HG03045 (cell line): ENCODE measurements at regions not wholly inside any gene's neighbourhood (a gene's known extent, or its start where the extent isn't known, plus 50 kb on each side); places are given as distances from the start of the nearest gene placed in this dataset.
"Not testable (repeated sequence)": the region's sequence is repeated elsewhere in the genome, so short reads cannot be mapped to it uniquely, and the experiment has no call there.

Source experiments
- ATAC-seq: cut with Tn5 transposase; IDR thresholded peaks from one replicate; pipeline ENCODE4 v1.9.1; 2021; ENCODE audit warnings: mild to moderate bottlenecking, moderate library complexity; ENCODE audit not compliant: unreplicated experiment

DNA sequence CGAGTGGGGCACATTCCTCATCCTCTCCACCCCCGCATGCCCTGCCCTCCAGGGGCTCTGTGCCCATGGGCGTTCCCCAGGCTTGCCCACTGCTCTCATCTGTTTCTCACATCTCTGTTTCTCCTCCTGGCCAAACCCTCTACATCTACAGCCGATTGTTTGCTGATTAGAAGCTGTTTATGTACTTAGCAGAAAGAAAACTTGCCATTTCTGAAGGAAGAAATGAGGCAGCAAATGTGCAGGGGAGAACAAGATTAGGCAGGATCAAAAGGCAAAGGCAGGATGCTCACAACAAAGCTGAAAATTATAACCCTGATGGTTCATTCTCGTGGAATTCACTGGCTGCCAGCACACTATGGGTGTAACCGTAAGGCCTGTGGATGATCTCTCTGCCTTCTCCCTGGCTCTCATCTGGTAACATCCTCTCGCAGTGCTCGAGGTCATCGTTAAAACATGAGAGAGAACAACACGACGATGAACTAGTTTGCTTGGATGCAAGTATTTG is 111.6 kb upstream of the KLF14 start:
- no peak for ATAC-seq

GRCh38 chr7:130849604-130850003 is 115.6 kb upstream of the KLF14 start:
- ATAC-seq, result no peak

DNA sequence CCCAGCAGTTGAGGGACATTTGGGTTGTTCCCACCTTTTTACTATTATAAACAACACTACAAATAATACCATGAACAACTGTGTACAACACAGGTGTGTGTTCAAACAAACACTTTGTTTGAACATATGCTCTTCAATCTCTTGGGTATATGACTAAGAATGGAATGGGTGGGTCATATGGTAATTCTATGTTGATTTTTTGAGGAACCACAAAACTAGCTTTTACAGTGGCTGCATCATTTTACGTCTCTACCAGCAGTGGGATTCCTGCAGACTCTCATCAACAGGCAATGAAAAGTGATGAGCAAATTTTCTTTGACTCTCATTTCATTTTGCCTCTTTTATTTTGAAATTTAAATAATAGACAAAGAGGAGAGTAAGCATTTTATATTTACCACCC is 116.9 kb upstream of the KLF14 start:
- no peak for ATAC-seq

DNA sequence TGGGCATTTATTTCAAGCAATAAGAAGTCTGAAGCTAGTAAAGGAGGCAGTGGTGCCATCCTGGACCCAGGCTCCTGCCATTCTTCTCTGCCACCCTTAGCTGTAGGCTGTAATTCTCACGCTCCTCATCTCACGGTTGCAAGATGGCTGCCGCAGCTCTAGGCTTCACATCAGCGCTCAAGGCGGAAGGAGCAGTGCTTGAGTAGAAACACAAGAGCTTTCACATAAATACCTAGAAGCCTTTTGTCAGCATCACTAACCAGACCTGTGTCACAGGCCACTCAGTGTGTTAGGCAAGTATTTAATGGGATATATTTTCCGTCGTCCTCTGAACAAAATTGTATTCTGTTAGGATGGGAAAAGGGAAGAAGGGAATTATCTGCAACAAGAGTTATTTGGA is 118.9 kb upstream of the KLF14 start:
- no peak for ATAC-seq

DNA sequence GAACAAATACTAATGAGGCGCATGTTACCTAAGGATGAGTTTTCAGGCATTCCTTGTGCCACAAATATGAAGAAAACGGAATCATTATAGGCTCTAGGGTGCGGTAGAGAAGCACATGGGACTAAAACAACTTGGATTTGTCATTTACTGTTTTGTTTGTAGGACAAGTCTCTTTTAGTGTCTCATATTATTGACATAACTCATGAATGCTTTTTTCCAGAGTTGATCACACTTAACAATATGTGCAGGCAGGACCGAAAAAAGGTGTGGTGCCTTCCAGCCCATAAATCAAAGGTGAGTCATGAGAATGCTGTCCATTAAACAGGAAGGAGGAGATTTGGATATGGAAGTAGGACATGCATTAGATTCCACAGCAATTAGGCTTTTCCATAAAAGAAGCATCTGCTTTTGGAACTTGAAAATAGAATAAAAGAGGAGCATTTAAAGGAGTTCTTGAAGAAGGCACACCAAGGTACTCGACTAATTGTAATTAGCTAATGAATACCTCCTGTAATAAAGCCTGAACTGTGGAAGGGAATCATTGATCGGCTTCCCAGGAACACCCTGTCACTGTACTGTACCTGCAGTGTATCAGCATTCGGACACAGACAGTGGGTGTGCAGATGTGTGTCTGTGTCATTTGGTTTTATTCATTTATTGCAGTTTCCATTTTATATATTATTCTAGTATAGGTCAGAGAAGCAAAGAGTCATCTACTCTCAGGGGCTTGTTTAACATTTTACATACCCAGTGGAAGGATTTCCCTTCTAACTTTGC is 119.7 kb upstream of the KLF14 start:
- no peak for ATAC-seq

DNA sequence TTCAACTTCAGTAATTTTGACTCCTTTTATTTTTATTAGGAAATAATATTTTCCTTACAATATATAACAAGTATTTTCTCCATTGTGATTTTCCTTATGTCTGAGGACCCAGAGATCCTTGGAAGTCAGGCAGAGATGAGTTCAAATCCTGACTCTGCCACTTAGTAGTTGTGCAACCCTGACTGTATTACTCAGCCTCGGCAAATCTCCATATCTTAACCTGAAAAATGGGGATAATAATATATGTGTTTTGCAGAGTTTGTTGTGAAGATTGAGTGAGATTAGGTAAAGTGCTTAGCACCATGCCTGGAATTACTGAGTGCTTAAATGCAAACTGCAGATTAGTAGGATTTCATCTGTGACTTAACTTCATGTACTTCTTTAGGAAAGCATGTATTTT is 120.5 kb upstream of the KLF14 start:
- ATAC-seq, result no peak

DNA sequence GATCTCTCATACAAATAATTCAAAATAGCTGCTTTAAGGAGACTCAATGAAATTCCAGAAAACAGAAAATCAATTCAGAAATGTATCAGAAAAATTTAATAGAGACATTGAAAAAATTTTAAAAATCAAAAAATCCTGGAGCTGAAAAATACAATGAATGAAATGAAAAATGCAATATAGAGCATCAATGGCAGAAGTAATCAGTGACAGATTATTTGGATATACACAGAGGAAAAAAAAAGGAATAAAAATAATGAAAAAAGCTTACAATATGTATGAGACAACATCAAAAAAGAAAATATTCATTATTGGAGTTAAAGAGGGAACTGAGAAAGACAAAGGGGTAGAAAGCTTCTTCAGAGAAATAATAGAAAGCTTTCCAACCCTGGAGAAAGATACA is 122.9 kb upstream of the KLF14 start:
- no peak for ATAC-seq

DNA sequence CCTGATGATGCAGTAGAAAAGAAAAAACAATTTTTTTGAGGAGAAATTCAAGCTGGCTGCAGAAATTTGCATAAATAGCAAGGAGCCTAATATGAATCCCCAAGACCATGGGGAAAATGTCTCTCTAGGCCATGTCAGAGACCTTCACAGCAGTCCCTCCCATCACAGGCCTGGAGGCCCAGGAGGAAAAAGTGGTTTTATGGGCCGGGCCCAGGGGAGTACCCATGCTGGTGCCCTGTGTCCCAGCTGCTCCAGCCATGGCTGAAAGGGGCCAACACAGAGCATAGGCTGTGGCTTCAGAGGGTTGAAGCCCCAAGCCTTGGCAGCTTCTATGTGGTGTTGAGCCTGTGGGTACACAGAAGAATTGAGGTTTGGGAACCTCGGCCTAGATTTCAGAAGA is 126.8 kb upstream of the KLF14 start:
- ATAC-seq, result not testable (repeated sequence)

DNA sequence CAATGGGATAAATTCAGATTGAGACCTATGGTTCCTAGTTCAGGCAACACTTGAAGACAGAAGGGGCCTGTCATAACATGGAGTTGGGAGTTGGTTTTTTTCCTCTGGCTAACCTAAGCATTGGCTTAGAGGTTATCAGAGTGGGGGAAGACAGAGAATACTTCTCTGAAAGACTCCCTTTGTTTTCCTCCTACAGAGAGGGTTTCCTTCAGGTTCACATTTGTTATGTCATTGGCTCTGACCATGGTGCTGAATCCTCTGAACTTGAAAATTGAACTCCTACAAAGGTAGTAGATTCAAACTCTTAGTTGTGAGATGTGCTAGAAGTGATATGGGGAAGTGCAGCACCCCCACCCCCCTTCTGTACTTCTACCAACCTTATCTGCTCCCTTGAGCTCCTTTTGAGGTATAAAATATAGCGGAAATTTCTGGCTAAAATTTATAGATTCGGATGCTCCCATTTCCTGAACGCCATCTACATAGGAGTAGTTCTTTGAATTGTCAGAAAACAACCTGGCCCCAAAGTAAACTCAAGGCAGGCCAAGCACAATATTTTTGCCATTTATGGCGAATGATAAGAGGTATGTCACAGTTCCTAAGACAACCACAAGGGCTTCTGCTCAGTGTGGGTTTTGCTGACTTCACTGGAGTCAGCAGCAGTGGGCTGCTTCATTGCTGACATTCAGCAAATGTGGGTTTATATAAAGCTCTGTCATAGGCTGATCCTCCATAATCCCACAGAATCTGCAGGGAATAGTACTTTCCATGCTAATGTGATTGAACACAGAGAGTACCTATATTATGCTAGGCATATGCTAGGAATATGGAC is 131.6 kb upstream of the KLF14 start:
- ATAC-seq, result no peak

GRCh38 chr7:130867039-130867438 is 133.0 kb upstream of the KLF14 start:
- no peak for ATAC-seq

DNA sequence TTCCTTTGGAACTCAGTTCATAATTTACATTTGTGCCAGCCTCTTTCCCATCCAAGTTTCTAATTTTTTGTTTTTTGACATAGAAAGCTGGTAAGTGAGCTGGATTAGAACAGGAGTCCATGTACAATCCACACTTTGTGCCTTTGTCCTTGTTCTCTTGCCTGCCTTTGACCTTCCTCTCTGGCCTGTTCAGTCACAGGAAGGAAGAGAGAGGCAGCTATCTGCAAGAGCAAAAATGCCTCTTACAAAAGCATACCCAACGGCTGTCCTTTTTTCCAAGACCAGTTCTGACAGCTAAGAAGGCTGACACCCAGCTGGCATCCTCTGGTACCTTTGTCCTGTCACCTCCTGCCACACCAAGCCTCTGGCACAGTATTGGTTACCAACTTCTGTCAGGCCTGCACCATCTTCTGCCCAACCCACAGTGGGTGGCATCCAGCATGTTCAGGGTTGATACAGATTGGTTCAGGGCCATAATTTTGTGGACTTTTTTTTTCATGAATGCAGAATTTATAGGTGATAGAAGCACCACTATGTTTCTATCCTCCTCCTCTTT is 133.7 kb upstream of the KLF14 start:
- no peak for ATAC-seq

GRCh38 chr7:130868139-130868538 is 134.1 kb upstream of the KLF14 start:
- ATAC-seq, result no peak

DNA sequence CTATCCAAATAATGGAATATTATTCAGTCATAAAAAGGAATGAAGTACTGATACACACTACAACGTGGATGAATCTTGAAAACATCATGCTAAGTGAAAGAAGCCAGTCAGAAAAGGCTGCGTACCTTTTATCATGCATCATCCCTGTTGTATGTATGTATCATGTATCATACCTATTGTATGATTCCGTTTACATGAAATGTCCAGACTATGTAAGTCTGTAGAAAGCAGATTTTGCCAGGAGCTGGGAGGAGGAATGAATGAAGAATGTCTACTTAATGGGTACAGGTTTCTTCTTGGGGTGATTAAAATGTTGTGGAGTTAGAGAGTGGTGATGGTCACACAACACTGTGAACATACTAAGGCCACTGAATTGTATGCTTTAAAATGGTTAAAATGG is 135.9 kb upstream of the KLF14 start:
- ATAC-seq, result no peak

- no peak for ATAC-seq
Observed at GRCh38 chr7:130872341-130872740, 138.3 kb upstream of the KLF14 start.

DNA sequence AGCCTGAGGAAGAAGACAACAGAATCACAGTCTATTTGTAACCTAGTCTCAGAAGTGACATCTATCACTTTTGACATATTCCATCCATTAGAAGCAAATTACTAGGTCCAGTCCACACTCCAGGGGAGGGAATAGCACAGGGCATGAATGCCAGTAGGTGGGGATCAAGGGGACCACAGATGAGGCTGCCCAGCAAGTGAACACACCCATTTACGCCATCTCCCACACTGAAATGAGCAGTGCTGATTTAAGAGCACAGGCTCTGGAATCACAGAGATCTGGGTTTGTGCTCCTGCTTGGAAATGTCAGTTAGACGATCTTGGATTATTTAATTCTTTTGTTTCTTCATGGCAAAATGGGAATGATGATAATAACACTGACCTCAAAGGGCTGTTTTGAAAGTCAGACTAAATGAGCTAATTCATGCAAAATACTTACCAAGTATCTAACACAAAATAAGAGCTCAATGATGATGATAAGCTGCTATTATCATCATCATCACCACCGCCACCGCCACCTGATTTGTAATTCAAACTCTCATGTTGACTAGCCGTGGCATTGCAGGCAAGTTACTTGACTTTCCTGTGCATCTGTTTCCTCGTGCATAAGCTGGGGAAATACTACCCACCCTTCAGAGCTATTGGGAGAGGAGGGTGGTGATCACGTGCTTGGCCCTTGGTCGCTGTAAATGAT is 138.9 kb upstream of the KLF14 start:
- ATAC-seq, result no peak

GRCh38 chr7:130874071-130874915 is 140.3 kb upstream of the KLF14 start:
- ATAC-seq, result no peak

GRCh38 chr7:130875265-130875741 is 141.3 kb upstream of the KLF14 start:
- no peak for ATAC-seq

DNA sequence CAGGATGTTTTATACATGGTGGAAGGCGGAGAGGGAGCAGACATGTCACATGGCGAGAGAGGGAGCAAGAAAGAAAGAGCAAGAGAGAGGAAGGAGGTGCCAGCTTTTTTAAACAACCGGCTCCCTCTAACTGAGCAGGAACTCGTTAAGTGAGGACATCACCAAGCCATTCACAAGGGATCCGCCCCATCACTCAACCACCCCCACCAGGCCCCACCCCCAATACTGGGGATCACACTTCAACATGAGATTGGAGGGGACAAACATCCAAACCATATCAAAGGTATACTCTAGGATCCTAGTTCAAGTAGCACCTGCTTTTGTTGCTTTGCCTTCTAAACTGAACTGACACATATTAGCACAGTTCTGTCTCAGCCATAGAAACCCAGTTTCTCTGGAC is 141.9 kb upstream of the KLF14 start:
- ATAC-seq, result no peak

DNA sequence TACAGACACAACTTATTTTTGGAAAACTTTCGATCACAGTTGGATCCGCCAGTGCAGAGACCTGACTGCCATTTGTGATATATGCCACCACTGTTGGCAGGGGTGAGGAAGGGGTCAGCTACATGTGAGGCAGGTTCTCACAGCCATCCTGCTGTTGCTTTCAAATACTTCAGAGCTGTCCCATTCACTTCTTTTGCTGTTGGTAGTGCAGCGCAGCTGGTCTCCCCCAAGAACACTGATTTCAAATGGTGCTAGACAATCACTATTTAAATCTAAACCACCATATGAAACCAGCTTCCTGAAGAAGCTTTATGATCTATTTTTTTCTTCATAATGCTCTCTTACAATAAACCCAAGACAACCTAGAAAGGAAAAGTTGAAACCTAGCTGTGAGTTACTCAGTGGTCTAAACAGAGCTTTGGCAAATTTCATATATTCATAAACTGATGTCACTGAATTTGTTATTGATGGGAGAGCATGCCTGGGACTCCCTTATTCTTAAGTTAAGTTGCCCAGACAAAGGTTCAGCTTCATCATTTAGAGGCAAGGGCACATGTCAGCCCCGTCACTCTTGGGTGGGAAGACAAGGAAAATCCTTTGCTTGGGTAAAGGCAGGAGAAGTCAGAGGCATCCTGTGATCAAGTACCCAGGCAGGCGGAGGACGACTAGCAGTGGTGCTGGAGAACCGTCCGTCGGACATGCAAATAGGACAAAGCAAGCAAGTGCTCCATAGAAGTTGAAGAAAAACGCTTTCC is 143.4 kb upstream of the KLF14 start:
- no peak for ATAC-seq

GRCh38 chr7:130877991-130878305 is 143.9 kb upstream of the KLF14 start:
- ATAC-seq, result no peak
